ENCODE measurements at regions not wholly inside any gene's neighbourhood (a gene's known extent, or its start where the extent isn't known, plus 50 kb on each side); places are given as distances from the start of the nearest gene placed in this dataset.

GRCh38 chr2:2704428-2705090 lies 373.5 kb upstream of the MYT1L start:
- no peak for DNase-seq

GRCh38 chr2:2703762-2704427 lies 372.8 kb upstream of the MYT1L start:
- DNase-seq: no peak

- no peak for DNase-seq
Measured at GRCh38 chr2:2703172-2703571, 372.1 kb upstream of the MYT1L start.

- DNase-seq: no peak
Measured at GRCh38 chr2:2702385-2702784, 371.3 kb upstream of the MYT1L start.

GRCh38 chr2:2701813-2702212 lies 370.7 kb upstream of the MYT1L start:
- DNase-seq: no peak

GRCh38 chr2:2701176-2701781 lies 370.2 kb upstream of the MYT1L start:
- DNase-seq: no peak

GRCh38 chr2:2699121-2699505 lies 368.0 kb upstream of the MYT1L start:
- DNase-seq: no peak

- DNase-seq: no peak
Measured at GRCh38 chr2:2698182-2699120, 367.4 kb upstream of the MYT1L start.

GRCh38 chr2:2696733-2697455 lies 365.8 kb upstream of the MYT1L start:
- DNase-seq: no peak

- DNase-seq: no peak
Measured at GRCh38 chr2:2696325-2696724, 365.2 kb upstream of the MYT1L start.

GRCh38 chr2:2694746-2695145 lies 363.7 kb upstream of the MYT1L start:
- DNase-seq: no peak

GRCh38 chr2:2692599-2693389 lies 361.7 kb upstream of the MYT1L start:
- no peak for DNase-seq

- DNase-seq: no peak
Measured at GRCh38 chr2:2691419-2691818, 360.3 kb upstream of the MYT1L start.

GRCh38 chr2:2690985-2691384 lies 359.9 kb upstream of the MYT1L start:
- DNase-seq: no peak

- DNase-seq: no peak
Measured at GRCh38 chr2:2689306-2689705, 358.2 kb upstream of the MYT1L start.

- DNase-seq: no peak
Measured at GRCh38 chr2:2688254-2688653, 357.2 kb upstream of the MYT1L start.

GRCh38 chr2:2687745-2688144 lies 356.7 kb upstream of the MYT1L start:
- DNase-seq: no peak

- DNase-seq: no peak
Measured at GRCh38 chr2:2686222-2686621, 355.1 kb upstream of the MYT1L start.

- no peak for DNase-seq
Measured at GRCh38 chr2:2683606-2684224, 352.6 kb upstream of the MYT1L start.

- DNase-seq: no peak
Measured at GRCh38 chr2:2682700-2683342, 351.7 kb upstream of the MYT1L start.

All from NCI-H526 treated with DMSO at 0.1 percent for 48 hours (cell line).